ENCODE measurements at regions not wholly inside any gene's neighbourhood (a gene's known extent, or its start where the extent isn't known, plus 50 kb on each side); places are given as distances from the start of the nearest gene placed in this dataset.

DNA sequence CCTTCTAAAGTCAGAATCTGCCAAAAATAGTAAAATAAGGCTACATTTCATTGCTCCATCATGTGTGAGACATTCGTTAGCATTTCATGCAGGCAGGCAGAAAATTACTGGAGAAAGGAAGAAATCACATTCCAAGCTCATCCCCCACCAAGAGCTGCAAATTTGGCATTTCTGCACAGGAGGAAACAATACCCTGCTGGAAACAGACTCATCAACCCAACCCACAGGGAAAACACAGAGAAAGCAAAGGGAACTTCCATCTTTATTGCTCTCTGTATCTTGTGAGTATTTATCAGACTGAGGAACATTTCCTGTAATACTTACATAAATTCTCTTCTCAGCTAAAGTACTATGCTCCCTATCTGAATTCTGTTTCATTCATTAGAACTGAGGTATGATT is 95.7 kb downstream of the KCTD12 start:
- H3K36me3 ChIP-seq (ENCODE audit: control insufficient read depth in 2 of 4, insufficient read depth in 4 of 4, low read length in 3 of 4) = no peaks in the 10 kb centered on the region
- H3K14ac ChIP-seq (ENCODE audit: insufficient read length) = no peak overlapping the region
- no peak overlapping the region for H3K9ac ChIP-seq (replicated peaks in 1 of 4; ENCODE audit: extremely low read depth in 1 of 4, low read depth in 3 of 4, low read length in 3 of 4)
- no peaks in the 10 kb centered on the region for H4K20me1 ChIP-seq (replicated peaks in 1 of 2; ENCODE audit: control insufficient read depth in 1 of 2, insufficient read depth in 2 of 2, low read length in 2 of 2)
- H3K23me2 ChIP-seq (ENCODE audit: low read depth, low read length) = no peaks in the 10 kb centered on the region
- CTCF ChIA-PET (ENCODE audit: partially characterized antibody) = interaction anchor here (0.7 to 0.8 kb wide), 2 partner anchors 62 to 112 kb away, joined by 3 read pairs; no protein-coding TSS in a partner anchor
- no peak overlapping the region for H4K5ac ChIP-seq (ENCODE audit: insufficient read length, low read depth, low read length)
- DNase-seq (ENCODE audit: low read depth in 1 of 2, low spot score in 2 of 2) (no peak), FAIRE-seq (no peak)
- H2BK15ac ChIP-seq (ENCODE audit: low read length) = no peak overlapping the region
- H3K4me3 ChIP-seq (ENCODE audit: extremely low read depth in 1 of 4, insufficient read depth in 2 of 4, low read depth in 3 of 4, low read length in 4 of 4) = no peak overlapping the region
- no peaks in the 10 kb centered on the region for H3K9me3 ChIP-seq (ENCODE audit: insufficient read depth in 2 of 2, low read depth in 1 of 2, low read length in 1 of 2)
- no peak overlapping the region for H3K23ac ChIP-seq (ENCODE audit: insufficient read length)
- H2BK12ac ChIP-seq (ENCODE audit: low read depth, low read length) = no peak overlapping the region
- 88% methylated on average over 1 of the region's 1 CpG; no CpG with 5 or more reads in 1 of the 2 experiments for WGBS, 2 experiments (ENCODE audit: extremely low coverage in 1 of 2, insufficient coverage in 1 of 2, insufficient read length in 1 of 2, insufficient replicate concordance in 2 of 2, low coverage in 1 of 2, low lambda C conversion rate in 2 of 2, missing lambda C conversion rate in 1 of 2)
- H4K91ac ChIP-seq (replicated peaks; ENCODE audit: insufficient read length, low read length) = no peak overlapping the region
- no peak overlapping the region for H4K8ac ChIP-seq (ENCODE audit: extremely low read depth, insufficient read depth, low read length)
- H3K27ac ChIP-seq (ENCODE audit: low read depth, low read length) = no peak overlapping the region
- no peak overlapping the region for H2AK5ac ChIP-seq (ENCODE audit: low read depth, low read length)
- no peaks in the 10 kb centered on the region for H3K27me3 ChIP-seq (replicated peaks in 1 of 4; ENCODE audit: control insufficient read depth in 3 of 4, extremely low read depth in 1 of 4, insufficient read depth in 3 of 4, low read length in 3 of 4)
- H3K79me2 ChIP-seq (ENCODE audit: control insufficient read depth in 1 of 2, insufficient read depth in 2 of 2, low read length in 2 of 2) = no peaks in the 10 kb centered on the region
- POLR2A ChIA-PET (ENCODE audit: partially characterized antibody) = no interaction called here
- H3K56ac ChIP-seq (replicated peaks; ENCODE audit: insufficient read length, low read depth, low read length) = no peak overlapping the region
- no peak overlapping the region for H3K4ac ChIP-seq (replicated peaks; ENCODE audit: insufficient read length, low read depth, low read length)
- peaks cover 0 to 4% (median 2%) of the 10 kb centered on the region in 4 experiments; a peak in 2 of 7 replicates for H3K4me1 ChIP-seq (replicated peaks in 1 of 4; ENCODE audit: control insufficient read depth in 3 of 4, insufficient read depth in 4 of 4, low read length in 3 of 4)
- H3K4me2 ChIP-seq (ENCODE audit: insufficient read depth in 1 of 2, low read depth in 2 of 2, low read length in 2 of 2) = no peak overlapping the region
- H3K18ac ChIP-seq (ENCODE audit: extremely low read depth, low read length) = no peak overlapping the region
- H2AFZ ChIP-seq (ENCODE audit: low read length) = 0 out of 2 replicates have a peak overlapping the region, but pooled peaks have one; percentile 3
- no peak overlapping the region for H2BK120ac ChIP-seq (replicated peaks; ENCODE audit: low read depth, low read length)
- H2BK20ac ChIP-seq (ENCODE audit: low read length) = no peak overlapping the region
- no peak overlapping the region for H2BK5ac ChIP-seq (ENCODE audit: low read depth, low read length)
- H3K79me1 ChIP-seq (ENCODE audit: low read depth, low read length) = no peaks in the 10 kb centered on the region
- TF ChIP-seq POLR2AphosphoS5 (IDR thresholded peaks at IDR 0.05; ENCODE audit: low read depth, low read length) = no peak

All from H1 (cell line).